ENCODE measurements at regions not wholly inside any gene's neighbourhood (a gene's known extent, or its start where the extent isn't known, plus 50 kb on each side); places are given as distances from the start of the nearest gene placed in this dataset.

GRCh38 chr3:31247850-31248562, 284.7 kb upstream of the STT3B start (continued):
- no peak for TF ChIP-seq PHF5A (CRISPR knock-in tag; IDR thresholded peaks at IDR 0.05; ENCODE audit: low read depth, unreplicated experiment)
- TF ChIP-seq ZNF607 (CRISPR knock-in tag; IDR thresholded peaks at IDR 0.05; ENCODE audit: borderline replicate concordance) = 0 out of 2 replicates have a peak, but pooled peaks have one; percentile 25
- TF ChIP-seq EP300 (IDR thresholded peaks at IDR 0.05; ENCODE audit: low read depth in 2 of 2, low read length in 2 of 2) = peak in 1 of 2 experiments; percentile 32; a peak in 1 of 4 replicates
- no peak for TF ChIP-seq EP300 (CRISPR knock-in tag; IDR thresholded peaks at IDR 0.05; ENCODE audit: borderline replicate concordance)
- TF ChIP-seq MIXL1 (CRISPR knock-in tag; IDR thresholded peaks at IDR 0.05) = 0 out of 2 replicates have a peak, but pooled peaks have one; percentile 32
- 0 out of 2 replicates have a peak, but pooled peaks have one; percentile 12 for TF ChIP-seq NCOA2 (CRISPR knock-in tag; IDR thresholded peaks at IDR 0.05)
- no peak for TF ChIP-seq EED (CRISPR knock-in tag; IDR thresholded peaks at IDR 0.05)
- TF ChIP-seq FOSL2 (CRISPR knock-in tag; IDR thresholded peaks at IDR 0.05) = peak; percentile 99
- no peak for TF ChIP-seq SOX6 (IDR thresholded peaks at IDR 0.05)
- 0 out of 2 replicates have a peak, but pooled peaks have one; percentile 41 for TF ChIP-seq SOX6 (CRISPR knock-in tag; IDR thresholded peaks at IDR 0.05)
- TF ChIP-seq CEBPG (CRISPR knock-in tag; IDR thresholded peaks at IDR 0.05) = peak; percentile 15; the same call in 1 of the 2 replicates
- peak; percentile 28; the same call in 1 of the 2 replicates for TF ChIP-seq ZMYM4 (CRISPR knock-in tag; IDR thresholded peaks at IDR 0.05)
- TF ChIP-seq FOXA1 (IDR thresholded peaks at IDR 0.05) = no peak
- TF ChIP-seq FOXA1 (CRISPR knock-in tag; IDR thresholded peaks at IDR 0.05) = peak; percentile 62; the same call in 1 of the 2 replicates
- TF ChIP-seq PBX3 (CRISPR knock-in tag; IDR thresholded peaks at IDR 0.05; ENCODE audit: borderline replicate concordance) = no peak
- peak; percentile 48; the same call in 1 of the 2 replicates for TF ChIP-seq ERF (CRISPR knock-in tag; IDR thresholded peaks at IDR 0.05)
- TF ChIP-seq ZFP36L1 (CRISPR knock-in tag; IDR thresholded peaks at IDR 0.05) = no peak
- TF ChIP-seq JUND (CRISPR knock-in tag; IDR thresholded peaks at IDR 0.05) = peak; percentile 99
- TF ChIP-seq REPIN1 (CRISPR knock-in tag; IDR thresholded peaks at IDR 0.05; ENCODE audit: borderline replicate concordance, low read depth) = no peak
- no peak for TF ChIP-seq FOXP1 (IDR thresholded peaks at IDR 0.05)
- TF ChIP-seq FOXP1 (CRISPR knock-in tag; IDR thresholded peaks at IDR 0.05) = 0 out of 2 replicates have a peak, but pooled peaks have one; percentile 15
- no peak for TF ChIP-seq TRAFD1 (CRISPR knock-in tag; IDR thresholded peaks at IDR 0.05; ENCODE audit: borderline replicate concordance)
- peak; percentile 94 for TF ChIP-seq FOSL1 (CRISPR knock-in tag; IDR thresholded peaks at IDR 0.05; ENCODE audit: borderline replicate concordance)
- no peak for TF ChIP-seq AGO2 (optimal IDR thresholded peaks at IDR 0.05; ENCODE audit: low read depth, low read length)
- 0 out of 2 replicates have a peak, but pooled peaks have one; percentile 29 for TF ChIP-seq FOXO1 (CRISPR knock-in tag; IDR thresholded peaks at IDR 0.05)
- TF ChIP-seq ATF3 (CRISPR knock-in tag; IDR thresholded peaks at IDR 0.05) = peak; percentile 98
- peak; percentile 64 for TF ChIP-seq POGZ (CRISPR knock-in tag; IDR thresholded peaks at IDR 0.05)

Measured in HepG2 (cell line).